ENCODE measurements at regions not wholly inside any gene's neighbourhood (a gene's known extent, or its start where the extent isn't known, plus 50 kb on each side); places are given as distances from the start of the nearest gene placed in this dataset.
"Not testable (repeated sequence)": the region's sequence is repeated elsewhere in the genome, so short reads cannot be mapped to it uniquely, and the experiment has no call there.

DNA sequence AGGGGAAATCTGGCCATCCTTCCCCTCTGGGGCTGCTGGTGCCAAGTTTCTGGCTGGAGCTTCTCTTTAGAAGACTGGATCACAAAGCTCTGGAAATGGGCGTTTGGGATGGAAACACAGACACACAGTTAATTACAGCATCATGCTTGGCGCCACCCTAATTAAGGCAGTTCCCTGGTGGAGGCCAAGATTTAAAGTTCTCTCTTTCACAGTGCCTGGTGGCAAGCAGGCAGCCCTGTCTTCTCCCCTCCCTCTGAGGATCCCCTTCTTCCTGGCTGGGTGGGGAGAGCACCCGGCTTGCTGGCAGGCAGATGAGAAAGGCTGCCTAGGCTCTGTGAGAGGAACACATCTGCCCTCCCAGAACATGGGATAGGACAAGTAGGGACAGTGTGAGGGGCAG, 59.0 kb upstream of the NKD1 start:
- Histone ChIP-seq H2AFZ (ENCODE audit: low read length) (no peak overlapping the region), H3K79me2 (ENCODE audit: insufficient read depth, low read length) (no peaks in the 10 kb centered on the region), H3K36me3 (ENCODE audit: insufficient read depth, low read length) (no peaks in the 10 kb centered on the region), H4K20me1 (ENCODE audit: insufficient read depth, low read length, poor library complexity, severe bottlenecking) (no peaks in the 10 kb centered on the region), H3F3A (ENCODE audit: low read depth) (no peaks in the 10 kb centered on the region), H3K27me3 (ENCODE audit: insufficient read depth, low read length, poor library complexity, severe bottlenecking) (no peaks in the 10 kb centered on the region), H3K9me2 (replicated peaks; ENCODE audit: low read depth, low read length) (no peaks in the 10 kb centered on the region), H3K4me3 (ENCODE audit: low read length, poor library complexity, severe bottlenecking) (no peak overlapping the region), H3K9ac (ENCODE audit: low read depth, low read length, poor library complexity, severe bottlenecking) (no peak overlapping the region), H3K9me3 (ENCODE audit: insufficient read depth, low read depth, low read length) (no peaks in the 10 kb centered on the region), H3K4me1 (ENCODE audit: insufficient read depth, low read length, poor library complexity, severe bottlenecking) (no peaks in the 10 kb centered on the region), H3K4me2 (ENCODE audit: low read depth, low read length, poor library complexity, severe bottlenecking) (no peak overlapping the region)
- no peak for TF ChIP-seq EZH2phosphoT487 (IDR thresholded peaks at IDR 0.05; ENCODE audit: borderline replicate concordance)
- TF ChIP-seq, protein P1, sequence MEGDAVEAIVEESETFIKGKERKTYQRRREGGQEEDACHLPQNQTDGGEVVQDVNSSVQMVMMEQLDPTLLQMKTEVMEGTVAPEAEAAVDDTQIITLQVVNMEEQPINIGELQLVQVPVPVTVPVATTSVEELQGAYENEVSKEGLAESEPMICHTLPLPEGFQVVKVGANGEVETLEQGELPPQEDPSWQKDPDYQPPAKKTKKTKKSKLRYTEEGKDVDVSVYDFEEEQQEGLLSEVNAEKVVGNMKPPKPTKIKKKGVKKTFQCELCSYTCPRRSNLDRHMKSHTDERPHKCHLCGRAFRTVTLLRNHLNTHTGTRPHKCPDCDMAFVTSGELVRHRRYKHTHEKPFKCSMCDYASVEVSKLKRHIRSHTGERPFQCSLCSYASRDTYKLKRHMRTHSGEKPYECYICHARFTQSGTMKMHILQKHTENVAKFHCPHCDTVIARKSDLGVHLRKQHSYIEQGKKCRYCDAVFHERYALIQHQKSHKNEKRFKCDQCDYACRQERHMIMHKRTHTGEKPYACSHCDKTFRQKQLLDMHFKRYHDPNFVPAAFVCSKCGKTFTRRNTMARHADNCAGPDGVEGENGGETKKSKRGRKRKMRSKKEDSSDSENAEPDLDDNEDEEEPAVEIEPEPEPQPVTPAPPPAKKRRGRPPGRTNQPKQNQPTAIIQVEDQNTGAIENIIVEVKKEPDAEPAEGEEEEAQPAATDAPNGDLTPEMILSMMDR (conservative IDR thresholded peaks at IDR 0.05; ENCODE audit: low read length): no peak

DNA sequence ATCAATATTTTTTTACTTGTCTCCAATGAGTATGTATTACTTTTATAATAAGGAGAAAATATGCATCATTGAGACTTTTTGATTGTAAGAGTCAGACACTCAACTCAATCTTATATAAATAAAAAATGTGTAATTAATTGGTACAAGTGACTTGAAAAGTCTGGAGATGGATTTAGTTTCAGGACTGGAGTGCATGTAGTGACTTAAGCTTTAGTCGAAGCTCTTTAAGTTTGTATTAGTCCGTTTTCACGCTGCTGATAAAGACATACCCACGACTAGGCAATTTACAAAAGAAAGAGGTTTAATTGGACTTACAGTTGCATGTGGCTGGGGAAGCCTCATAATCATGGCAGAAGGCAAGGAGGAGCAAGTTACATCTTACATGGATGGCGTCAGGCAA, 60.7 kb upstream of the NKD1 start:
- Histone ChIP-seq H3K36me3 (ENCODE audit: insufficient read depth, low read length) (no peaks in the 10 kb centered on the region), H3K4me2 (ENCODE audit: low read depth, low read length, poor library complexity, severe bottlenecking) (no peak overlapping the region), H3K79me2 (ENCODE audit: insufficient read depth, low read length) (no peaks in the 10 kb centered on the region), H3F3A (ENCODE audit: low read depth) (no peaks in the 10 kb centered on the region), H3K9me2 (replicated peaks; ENCODE audit: low read depth, low read length) (no peaks in the 10 kb centered on the region), H4K20me1 (ENCODE audit: insufficient read depth, low read length, poor library complexity, severe bottlenecking) (no peaks in the 10 kb centered on the region), H3K4me3 (ENCODE audit: low read length, poor library complexity, severe bottlenecking) (no peak overlapping the region), H3K9ac (ENCODE audit: low read depth, low read length, poor library complexity, severe bottlenecking) (no peak overlapping the region), H3K4me1 (ENCODE audit: insufficient read depth, low read length, poor library complexity, severe bottlenecking) (no peaks in the 10 kb centered on the region), H3K9me3 (ENCODE audit: insufficient read depth, low read depth, low read length) (no peaks in the 10 kb centered on the region), H2AFZ (ENCODE audit: low read length) (no peak overlapping the region), H3K27me3 (ENCODE audit: insufficient read depth, low read length, poor library complexity, severe bottlenecking) (no peaks in the 10 kb centered on the region)
- no peak for TF ChIP-seq EZH2phosphoT487 (IDR thresholded peaks at IDR 0.05; ENCODE audit: borderline replicate concordance)
- TF ChIP-seq, protein P1 (conservative IDR thresholded peaks at IDR 0.05; ENCODE audit: low read length): no peak

DNA sequence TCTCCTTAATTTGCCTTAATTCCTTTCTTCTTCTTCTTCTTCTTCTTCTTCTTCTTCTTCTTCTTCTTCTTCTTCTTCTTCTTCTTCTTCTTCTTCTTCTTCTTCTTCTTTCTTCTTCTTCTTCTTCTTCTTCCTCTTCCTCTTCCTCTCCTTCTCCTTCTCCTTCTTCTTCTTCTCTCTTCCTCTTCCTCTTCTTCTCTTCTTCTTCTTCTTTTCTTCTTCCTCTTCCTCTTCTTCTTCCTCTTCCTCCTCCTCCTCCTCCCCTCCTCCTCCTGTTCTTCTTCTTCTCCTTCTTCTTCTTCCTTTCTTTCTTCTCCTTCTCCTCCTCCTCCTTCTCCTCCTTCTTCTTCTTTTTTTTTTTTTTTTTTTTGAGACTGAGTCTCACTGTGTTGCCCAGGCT, 62.0 kb upstream of the NKD1 start:
- H3K79me2 ChIP-seq (ENCODE audit: insufficient read depth, low read length); H3K4me2 ChIP-seq (ENCODE audit: low read depth, low read length, poor library complexity, severe bottlenecking); H3K36me3 ChIP-seq (ENCODE audit: insufficient read depth, low read length); H3F3A ChIP-seq (ENCODE audit: low read depth); H2AFZ ChIP-seq (ENCODE audit: low read length); H3K9me3 ChIP-seq (ENCODE audit: insufficient read depth, low read depth, low read length); H3K9me2 ChIP-seq (replicated peaks; ENCODE audit: low read depth, low read length); H4K20me1 ChIP-seq (ENCODE audit: insufficient read depth, low read length, poor library complexity, severe bottlenecking); H3K9ac ChIP-seq (ENCODE audit: low read depth, low read length, poor library complexity, severe bottlenecking); H3K4me3 ChIP-seq (ENCODE audit: low read length, poor library complexity, severe bottlenecking); H3K4me1 ChIP-seq (ENCODE audit: insufficient read depth, low read length, poor library complexity, severe bottlenecking); H3K27me3 ChIP-seq (ENCODE audit: insufficient read depth, low read length, poor library complexity, severe bottlenecking): not testable (repeated sequence)

- no peak overlapping the region for H3K4me2 ChIP-seq (ENCODE audit: low read depth, low read length, poor library complexity, severe bottlenecking)
- H3K4me1 ChIP-seq (ENCODE audit: insufficient read depth, low read length, poor library complexity, severe bottlenecking): no peaks in the 10 kb centered on the region
- no peak overlapping the region for H2AFZ ChIP-seq (ENCODE audit: low read length)
- H3K36me3 ChIP-seq (ENCODE audit: insufficient read depth, low read length): no peaks in the 10 kb centered on the region
- no peaks in the 10 kb centered on the region for H3K79me2 ChIP-seq (ENCODE audit: insufficient read depth, low read length)
- no peaks in the 10 kb centered on the region for H3F3A ChIP-seq (ENCODE audit: low read depth)
- H4K20me1 ChIP-seq (ENCODE audit: insufficient read depth, low read length, poor library complexity, severe bottlenecking): no peaks in the 10 kb centered on the region
- no peaks in the 10 kb centered on the region for H3K27me3 ChIP-seq (ENCODE audit: insufficient read depth, low read length, poor library complexity, severe bottlenecking)
- no peaks in the 10 kb centered on the region for H3K9me3 ChIP-seq (ENCODE audit: insufficient read depth, low read depth, low read length)
- TF ChIP-seq, protein P1 (conservative IDR thresholded peaks at IDR 0.05; ENCODE audit: low read length): no peak
- TF ChIP-seq EZH2phosphoT487 (IDR thresholded peaks at IDR 0.05; ENCODE audit: borderline replicate concordance): no peak
- H3K9me2 ChIP-seq (replicated peaks; ENCODE audit: low read depth, low read length): no peaks in the 10 kb centered on the region
- H3K4me3 ChIP-seq (ENCODE audit: low read length, poor library complexity, severe bottlenecking): no peak overlapping the region
- no peak overlapping the region for H3K9ac ChIP-seq (ENCODE audit: low read depth, low read length, poor library complexity, severe bottlenecking)
Measured at GRCh38 chr16:50485232-50485631, 63.0 kb upstream of the NKD1 start.
